ENCODE measurements at regions not wholly inside any gene's neighbourhood (a gene's known extent, or its start where the extent isn't known, plus 50 kb on each side); places are given as distances from the start of the nearest gene placed in this dataset.

GRCh38 chr5:168075387-168075786 is 216.1 kb upstream of the WWC1 start:
- Histone ChIP-seq H3K27me3 (no peaks in the 10 kb centered on the region), H3K9me3 (no peaks in the 10 kb centered on the region), H3K27ac (no peak overlapping the region), H3K4me1 (no peaks in the 10 kb centered on the region), H3K36me3 (no peaks in the 10 kb centered on the region), H3K4me3 (no peak overlapping the region)
- intact Hi-C loops (cut with DNase I; ENCODE audit: low total_unique reads) = no loop called here
- no peak for DNase-seq
- no peak for TF ChIP-seq CTCF (IDR thresholded peaks at IDR 0.05)

GRCh38 chr5:168076561-168076991 is 214.9 kb upstream of the WWC1 start:
- no peak for TF ChIP-seq CTCF (IDR thresholded peaks at IDR 0.05)
- DNase-seq = no peak
- Histone ChIP-seq H3K27me3 (no peaks in the 10 kb centered on the region), H3K4me3 (no peak overlapping the region), H3K9me3 (no peaks in the 10 kb centered on the region), H3K4me1 (no peaks in the 10 kb centered on the region), H3K27ac (no peak overlapping the region), H3K36me3 (no peaks in the 10 kb centered on the region)
- intact Hi-C loops (cut with DNase I; ENCODE audit: low total_unique reads) = no loop called here

GRCh38 chr5:168085261-168086031 is 206.0 kb upstream of the WWC1 start:
- Histone ChIP-seq H3K4me3 (no peak overlapping the region), H3K36me3 (no peaks in the 10 kb centered on the region), H3K27ac (no peak overlapping the region), H3K27me3 (no peaks in the 10 kb centered on the region), H3K9me3 (no peaks in the 10 kb centered on the region), H3K4me1 (peaks cover 0 to 13% (median 7%) of the 10 kb centered on the region in 4 donors)
- no peak for DNase-seq
- intact Hi-C loops (cut with DNase I; ENCODE audit: low total_unique reads) = no loop called here
- TF ChIP-seq CTCF (IDR thresholded peaks at IDR 0.05) = no peak

- intact Hi-C loops (cut with DNase I; ENCODE audit: low total_unique reads) = no loop called here
- no peak overlapping the region for H3K27ac ChIP-seq
These were observed 205.3 kb upstream of the WWC1 start for GRCh38 chr5:168086104-168086610.

GRCh38 chr5:168086746-168087145 is 204.7 kb upstream of the WWC1 start:
- Histone ChIP-seq H3K9me3 (no peaks in the 10 kb centered on the region), H3K27ac (no peak overlapping the region), H3K4me3 (no peak overlapping the region), H3K27me3 (no peaks in the 10 kb centered on the region), H3K36me3 (no peaks in the 10 kb centered on the region), H3K4me1 (peaks cover 0 to 13% (median 7%) of the 10 kb centered on the region in 4 donors)
- intact Hi-C loops (cut with DNase I; ENCODE audit: low total_unique reads) = no loop called here
- DNase-seq = no peak
- TF ChIP-seq CTCF (IDR thresholded peaks at IDR 0.05) = no peak

More at GRCh38 chr5:168086104-168086610, 205.3 kb upstream of the WWC1 start:
- no peaks in the 10 kb centered on the region for H3K9me3 ChIP-seq
- no peaks in the 10 kb centered on the region for H3K36me3 ChIP-seq
- no peak for TF ChIP-seq CTCF (IDR thresholded peaks at IDR 0.05)
- no peak for DNase-seq
- peaks cover 0 to 13% (median 7%) of the 10 kb centered on the region in 4 donors for H3K4me1 ChIP-seq
- no peaks in the 10 kb centered on the region for H3K27me3 ChIP-seq
- no peak overlapping the region for H3K4me3 ChIP-seq

All from tibial artery (tissue), 4 donors.